Kidney (tissue), 13 donors: ENCODE measurements at regions not wholly inside any gene's neighbourhood (a gene's known extent, or its start where the extent isn't known, plus 50 kb on each side); places are given as distances from the start of the nearest gene placed in this dataset.

Experiments used
- DNase-seq, 5 donors: peaks; one replicate each; pipeline ENCODE4 v3.0.0-alpha.2; 2013 to 2020
- FAIRE-seq: peaks from 2 replicates; lab custom pipeline; 2012; peaks lifted over from hg19 to GRCh38; lab: Jason Lieb, UNC
- H3K27ac ChIP-seq, 2 donors: one replicate each; pipeline ENCODE4 v1.7.0; 2013; ENCODE audit warnings: low read depth in 2 of 2, low read length in 2 of 2, inconsistent platforms in 1 of 2
- H3K27me3 ChIP-seq: one replicate; pipeline ENCODE4 v1.7.1; 2013; ENCODE audit warnings: low read length, inconsistent platforms; ENCODE audit not compliant: control insufficient read depth, insufficient read depth
- H3K36me3 ChIP-seq, 3 donors: one replicate each; pipeline versions ENCODE4 v1.7.0 to v1.7.1; 2013; ENCODE audit warnings: low read length in 3 of 3, control low read depth in 1 of 3, inconsistent platforms in 1 of 3; ENCODE audit not compliant: insufficient read depth in 3 of 3, control insufficient read depth in 2 of 3
- H3K4me1 ChIP-seq, 3 donors: one replicate each; pipeline versions ENCODE4 v1.7.0 to v1.7.1; 2013; ENCODE audit warnings: low read length in 3 of 3, inconsistent platforms in 1 of 3, low read depth in 1 of 3; ENCODE audit not compliant: control insufficient read depth in 2 of 3, insufficient read depth in 2 of 3
- H3K4me3 ChIP-seq, 3 donors: one replicate each; pipeline versions ENCODE4 v1.7.0 to v1.8.1; 2013; ENCODE audit warnings: low read length in 3 of 3, control low read depth in 1 of 3, inconsistent platforms in 1 of 3
- H3K9ac ChIP-seq, 3 donors: one replicate each; pipeline versions ENCODE4 v1.7.0 to v1.7.1; 2013; ENCODE audit warnings: low read length in 3 of 3, control low read depth in 1 of 3, inconsistent platforms in 1 of 3
- H3K9me3 ChIP-seq, 3 donors: one replicate each; pipeline versions ENCODE4 v1.7.0 to v1.7.1; 2013; ENCODE audit warnings: low read length in 3 of 3, control low read depth in 1 of 3, inconsistent platforms in 1 of 3; ENCODE audit not compliant: control insufficient read depth in 2 of 3, insufficient read depth in 1 of 3
- CTCF ChIP-seq: IDR thresholded peaks from 3 replicates; pipeline ENCODE4 v1.5.1; 2012; ENCODE audit warnings: mild to moderate bottlenecking, moderate library complexity, borderline replicate concordance; ENCODE audit not compliant: insufficient read depth; ENCODE audit errors: extremely low read depth
- intact Hi-C: fragments of 100-400 bp; cut with DNase I; formaldehyde crosslinking; loops from one replicate; pipeline ENCODE4 v1.11.1; 2022
- donor health status: control.
- donor health status: control.
- donor health status: control.
- donor health status: control.
- donor health status: control.
- donor health status: DM: yes; HTN: yes; CAD: no.
- donor health status: Normal renal cell carcinoma (clear cell type).

- Histone ChIP-seq H3K36me3 (no peaks in the 10 kb centered on the region), H3K27me3 (no peaks in the 10 kb centered on the region), H3K27ac (no peak overlapping the region), H3K9me3 (peaks cover 0 to 3% (median 0%) of the 10 kb centered on the region in 3 donors), H3K9ac (no peak overlapping the region), H3K4me1 (no peaks in the 10 kb centered on the region), H3K4me3 (no peak overlapping the region)
- FAIRE-seq, result no peak
- no peak for TF ChIP-seq CTCF
- DNase-seq, result no peak
- intact Hi-C loops, result no loop called here
These were observed 460.1 kb upstream of the GCFC2 start for GRCh38 chr2:76170856-76171255.

- FAIRE-seq (no peak), DNase-seq (no peak)
- intact Hi-C loops, result no loop called here
- no peak overlapping the region for H3K4me3 ChIP-seq
- no peak overlapping the region for H3K27ac ChIP-seq
- H3K9me3 ChIP-seq, result peaks cover 0 to 3% (median 0%) of the 10 kb centered on the region in 3 donors
- no peak for TF ChIP-seq CTCF
- no peak overlapping the region for H3K9ac ChIP-seq
- no peaks in the 10 kb centered on the region for H3K36me3 ChIP-seq
- no peaks in the 10 kb centered on the region for H3K27me3 ChIP-seq
- no peaks in the 10 kb centered on the region for H3K4me1 ChIP-seq
These were observed 459.3 kb upstream of the GCFC2 start for GRCh38 chr2:76170009-76170384.

- no peaks in the 10 kb centered on the region for H3K36me3 ChIP-seq
- intact Hi-C loops, result no loop called here
- H3K4me1 ChIP-seq, result no peaks in the 10 kb centered on the region
- no peak for TF ChIP-seq CTCF
- H3K4me3 ChIP-seq, result no peak overlapping the region
- no peaks in the 10 kb centered on the region for H3K27me3 ChIP-seq
- H3K27ac ChIP-seq, result no peak overlapping the region
- DNase-seq (no peak), FAIRE-seq (no peak)
- peaks cover 0 to 3% (median 0%) of the 10 kb centered on the region in 3 donors for H3K9me3 ChIP-seq
- no peak overlapping the region for H3K9ac ChIP-seq
These were observed 458.7 kb upstream of the GCFC2 start for GRCh38 chr2:76169276-76170008.
